Fibroblast of lung (primary cell): ENCODE measurements at regions not wholly inside any gene's neighbourhood (a gene's known extent, or its start where the extent isn't known, plus 50 kb on each side); places are given as distances from the start of the nearest gene placed in this dataset.

ENCODE experiments used
- DNase-seq, 2 donors: peaks; one replicate each; pipeline versions ENCODE4 v3.0.0 to v3.0.0-alpha.2; 2010; ENCODE audit warnings: low read depth in 2 of 2
- H2AFZ ChIP-seq: 2 replicates; pipeline ENCODE4 v1.5.1; 2012; ENCODE audit warnings: low read length, control low read depth, inconsistent platforms
- H3K27ac ChIP-seq: 2 replicates; pipeline ENCODE4 v1.5.1; 2011; ENCODE audit warnings: low read length, control low read depth; ENCODE audit not compliant: insufficient read depth
- H3K27me3 ChIP-seq: 2 replicates; pipeline ENCODE4 v1.5.1; 2011; ENCODE audit warnings: mild to moderate bottlenecking, low read length; ENCODE audit not compliant: control insufficient read depth, insufficient read depth
- H3K36me3 ChIP-seq: 2 replicates; pipeline ENCODE4 v1.5.1; 2011; ENCODE audit warnings: low read length; ENCODE audit not compliant: control insufficient read depth, insufficient read depth
- H3K4me1 ChIP-seq: 2 replicates; pipeline ENCODE4 v1.5.1; 2011; ENCODE audit warnings: low read length; ENCODE audit not compliant: control insufficient read depth, insufficient read depth; ENCODE audit errors: extremely low read depth
- H3K4me2 ChIP-seq: 2 replicates; pipeline ENCODE4 v1.5.1; 2011; ENCODE audit warnings: low read length, control low read depth; ENCODE audit not compliant: insufficient read depth; ENCODE audit errors: extremely low read depth
- H3K4me3 ChIP-seq, 4 experiments: fragments of 200-600 bp in 1 of 4; sonication (generic) in 1 of 4; replicated peaks in 1 of 4; 2 replicates each; pipeline ENCODE4 v1.5.1; 2011 to 2016; ENCODE audit warnings: low read length in 4 of 4, low read depth in 3 of 4, mild to moderate bottlenecking in 3 of 4, control low read depth in 2 of 4, inconsistent platforms in 1 of 4, mixed read lengths in 1 of 4; ENCODE audit not compliant: insufficient read depth in 1 of 4; ENCODE audit errors: control extremely low read depth in 1 of 4
- H3K79me2 ChIP-seq: 2 replicates; pipeline ENCODE4 v1.5.1; 2012; ENCODE audit warnings: mild to moderate bottlenecking, low read length, inconsistent platforms; ENCODE audit not compliant: control insufficient read depth, insufficient read depth
- H3K9ac ChIP-seq: 2 replicates; pipeline ENCODE4 v1.5.1; 2011; ENCODE audit warnings: mild to moderate bottlenecking, low read length, control low read depth; ENCODE audit not compliant: insufficient read depth
- H3K9me3 ChIP-seq: 2 replicates; pipeline ENCODE4 v1.5.1; 2012; ENCODE audit warnings: low read depth, low read length; ENCODE audit not compliant: control insufficient read depth, insufficient read depth
- H4K20me1 ChIP-seq: 2 replicates; pipeline ENCODE4 v1.5.1; 2011; ENCODE audit warnings: low read length; ENCODE audit not compliant: control insufficient read depth, insufficient read depth; ENCODE audit errors: extremely low read depth
- EZH2 ChIP-seq: IDR thresholded peaks from 2 replicates; pipeline ENCODE4 v1.5.1; 2012; ENCODE audit warnings: low read length, control low read depth, mild to moderate bottlenecking; ENCODE audit errors: missing control alignments
- TF ChIP-seq, protein P1 (sequence below), 2 donors: IDR thresholded peaks in 1 of 2; conservative IDR thresholded peaks in 1 of 2; 1 replicate in 1 of 2; 2 replicates in 1 of 2; pipeline ENCODE4 v1.5.1; 2011 to 2012; ENCODE audit warnings: low read length in 2 of 2, control low read depth in 1 of 2, inconsistent platforms in 1 of 2, low read depth in 1 of 2, mild to moderate bottlenecking in 1 of 2

DNA sequence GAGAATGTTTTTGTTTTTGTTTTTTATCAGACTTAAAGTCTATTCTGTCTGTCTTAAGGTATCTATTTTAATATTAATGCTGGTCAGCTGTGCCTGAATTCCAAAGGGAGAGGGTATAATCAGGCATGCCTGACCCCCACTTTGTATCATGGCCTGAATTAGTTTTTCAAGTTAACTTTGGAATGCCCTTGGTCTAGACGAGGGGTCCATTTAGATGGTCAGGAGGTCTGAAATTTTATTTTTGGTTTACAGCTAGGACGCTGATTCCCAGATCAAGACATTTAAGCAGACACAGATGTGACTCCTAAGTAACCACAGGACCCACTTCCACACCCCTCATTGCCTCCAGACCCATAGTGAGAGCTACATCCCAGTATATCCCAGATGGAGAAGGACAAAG, 189.5 kb downstream of the ARHGAP12 start:
- Histone ChIP-seq H3K9me3 (no peaks in the 10 kb centered on the region), H3K27me3 (no peaks in the 10 kb centered on the region), H3K4me3 (no peak overlapping the region), H3K79me2 (no peaks in the 10 kb centered on the region), H3K27ac (no peak overlapping the region), H3K36me3 (no peaks in the 10 kb centered on the region), H4K20me1 (no peaks in the 10 kb centered on the region), H2AFZ (no peak overlapping the region), H3K4me1 (peaks cover 4% of the 10 kb centered on the region), H3K9ac (no peak overlapping the region), H3K4me2 (no peak overlapping the region)
- no peak for DNase-seq
- TF ChIP-seq, protein P1, sequence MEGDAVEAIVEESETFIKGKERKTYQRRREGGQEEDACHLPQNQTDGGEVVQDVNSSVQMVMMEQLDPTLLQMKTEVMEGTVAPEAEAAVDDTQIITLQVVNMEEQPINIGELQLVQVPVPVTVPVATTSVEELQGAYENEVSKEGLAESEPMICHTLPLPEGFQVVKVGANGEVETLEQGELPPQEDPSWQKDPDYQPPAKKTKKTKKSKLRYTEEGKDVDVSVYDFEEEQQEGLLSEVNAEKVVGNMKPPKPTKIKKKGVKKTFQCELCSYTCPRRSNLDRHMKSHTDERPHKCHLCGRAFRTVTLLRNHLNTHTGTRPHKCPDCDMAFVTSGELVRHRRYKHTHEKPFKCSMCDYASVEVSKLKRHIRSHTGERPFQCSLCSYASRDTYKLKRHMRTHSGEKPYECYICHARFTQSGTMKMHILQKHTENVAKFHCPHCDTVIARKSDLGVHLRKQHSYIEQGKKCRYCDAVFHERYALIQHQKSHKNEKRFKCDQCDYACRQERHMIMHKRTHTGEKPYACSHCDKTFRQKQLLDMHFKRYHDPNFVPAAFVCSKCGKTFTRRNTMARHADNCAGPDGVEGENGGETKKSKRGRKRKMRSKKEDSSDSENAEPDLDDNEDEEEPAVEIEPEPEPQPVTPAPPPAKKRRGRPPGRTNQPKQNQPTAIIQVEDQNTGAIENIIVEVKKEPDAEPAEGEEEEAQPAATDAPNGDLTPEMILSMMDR (conservative IDR thresholded peaks at IDR 0.05 in 1 of 2, IDR thresholded peaks at IDR 0.05 in 1 of 2; ENCODE audit: low read depth in 1 of 2, low read length in 2 of 2) = no peak
- no peak for TF ChIP-seq EZH2

DNA sequence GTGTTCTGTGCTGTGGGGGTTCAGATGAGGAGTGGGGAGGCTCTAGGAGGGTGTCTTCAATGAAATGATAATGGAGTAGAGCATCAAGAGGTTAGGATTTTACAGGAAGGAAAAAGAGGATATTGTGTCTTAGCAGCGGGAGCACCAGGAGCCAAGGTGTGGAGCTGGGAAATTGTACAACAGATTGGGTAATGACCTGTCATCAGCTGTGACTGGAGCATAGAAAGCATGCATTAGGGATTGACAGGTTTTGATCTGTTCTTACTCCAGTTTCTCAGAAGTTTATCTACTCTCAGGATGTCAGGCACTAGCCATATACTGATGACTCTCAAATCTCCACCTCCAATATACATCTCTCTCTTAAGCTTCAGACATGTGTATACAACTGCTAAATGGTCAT, 196.9 kb downstream of the ARHGAP12 start:
- Histone ChIP-seq H3K36me3 (no peaks in the 10 kb centered on the region), H3K79me2 (no peaks in the 10 kb centered on the region), H3K4me3 (no peak overlapping the region)

GRCh38 chr10:31730776-31731175, 197.9 kb downstream of the ARHGAP12 start:
- Histone ChIP-seq H3K36me3 (no peaks in the 10 kb centered on the region), H2AFZ (no peak overlapping the region), H3K9ac (no peak overlapping the region), H3K27ac (no peak overlapping the region), H3K9me3 (no peaks in the 10 kb centered on the region), H3K4me1 (no peaks in the 10 kb centered on the region), H3K79me2 (no peaks in the 10 kb centered on the region), H3K27me3 (peaks cover 2% of the 10 kb centered on the region), H3K4me3 (no peak overlapping the region), H3K4me2 (no peak overlapping the region), H4K20me1 (no peaks in the 10 kb centered on the region)
- no peak for DNase-seq
- TF ChIP-seq, protein P1 (conservative IDR thresholded peaks at IDR 0.05 in 1 of 2, IDR thresholded peaks at IDR 0.05 in 1 of 2; ENCODE audit: low read depth in 1 of 2, low read length in 2 of 2) = no peak
- TF ChIP-seq EZH2 = no peak

More for the DNA sequence above, 196.9 kb downstream of the ARHGAP12 start:
- TF ChIP-seq, protein P1 (conservative IDR thresholded peaks at IDR 0.05 in 1 of 2, IDR thresholded peaks at IDR 0.05 in 1 of 2; ENCODE audit: low read depth in 1 of 2, low read length in 2 of 2) = no peak
- TF ChIP-seq EZH2 = no peak
- Histone ChIP-seq H4K20me1 (no peaks in the 10 kb centered on the region), H3K4me1 (no peaks in the 10 kb centered on the region), H2AFZ (no peak overlapping the region), H3K4me2 (no peak overlapping the region), H3K9ac (no peak overlapping the region), H3K27me3 (peaks cover 2% of the 10 kb centered on the region), H3K9me3 (no peaks in the 10 kb centered on the region), H3K27ac (no peak overlapping the region)
- DNase-seq = no peak
